B cell (primary cell): ENCODE measurements at regions not wholly inside any gene's neighbourhood (a gene's known extent, or its start where the extent isn't known, plus 50 kb on each side); places are given as distances from the start of the nearest gene placed in this dataset.

Source experiments
- ATAC-seq: fragments of 200-7000 bp; cut with Tn5 transposase; one replicate; pipeline ENCODE4 v1.10.0; 2021; ENCODE audit warnings: low read depth, mild to moderate bottlenecking, moderate number of reproducible peaks, moderate library complexity
- CTCF ChIA-PET: fragments of 350-600 bp; sonication (Branson Sonifier 250); formaldehyde crosslinking; loops from one replicate; lab custom pipeline; 2021; ENCODE audit warnings: antibody characterized with exemption, inconsistent platforms; lab: Charles Lee
- POLR2A ChIA-PET: fragments of 350-600 bp; sonication (Branson Sonifier 250); formaldehyde crosslinking; loops from one replicate; lab custom pipeline; 2021; ENCODE audit warnings: antibody characterized with exemption; lab: Charles Lee
- DNase-seq: peaks from one replicate; pipeline ENCODE4 v3.0.0; 2013
- H2AFZ ChIP-seq: 2 replicates; pipeline ENCODE4 v1.6.1; 2012; ENCODE audit warnings: mild to moderate bottlenecking, low read depth, low read length; ENCODE audit not compliant: insufficient read depth, poor library complexity, severe bottlenecking
- H3K27ac ChIP-seq, 2 donors: 1 replicate in 1 of 2; 2 replicates in 1 of 2; pipeline ENCODE4 v1.5.1; 2012 to 2013; ENCODE audit warnings: low read length in 2 of 2, mild to moderate bottlenecking in 2 of 2, moderate library complexity in 1 of 2
- H3K27me3 ChIP-seq, 4 experiments: fragments of 200-600 bp in 1 of 4; sonication (generic) in 1 of 4; replicated peaks in 1 of 4; 1 replicate in 2 of 4; 2 replicates in 2 of 4; pipeline versions ENCODE4 v1.6.1 to v1.7.0; 2013 to 2016; ENCODE audit warnings: low read length in 3 of 4, mild to moderate bottlenecking in 2 of 4, mixed read lengths in 1 of 4, moderate library complexity in 1 of 4; ENCODE audit not compliant: insufficient read depth in 4 of 4, control insufficient read depth in 3 of 4; ENCODE audit errors: control extremely low read depth in 1 of 4
- H3K36me3 ChIP-seq, 2 experiments: replicated peaks in 1 of 2; 1 replicate in 1 of 2; 2 replicates in 1 of 2; pipeline versions ENCODE4 v1.6.1 to v1.7.1; 2013; ENCODE audit warnings: low read length in 1 of 2; ENCODE audit not compliant: insufficient read depth in 2 of 2, control insufficient read depth in 1 of 2; ENCODE audit errors: control extremely low read depth in 1 of 2, extremely low read depth in 1 of 2
- H3K4me1 ChIP-seq, 2 donors: fragments of 200-600 bp in 1 of 2; sonication (generic) in 1 of 2; 1 replicate in 1 of 2; 2 replicates in 1 of 2; pipeline versions ENCODE4 v1.5.1 to v1.6.1; 2013 to 2017; ENCODE audit warnings: low read length in 2 of 2; ENCODE audit not compliant: control insufficient read depth in 2 of 2, insufficient read depth in 2 of 2
- H3K4me2 ChIP-seq: replicated peaks from 2 replicates; pipeline ENCODE3; 2012; ENCODE audit warnings: mild to moderate bottlenecking, low read depth, low read length; ENCODE audit not compliant: poor library complexity, severe bottlenecking
- H3K4me3 ChIP-seq, 5 experiments: fragments of 200-600 bp in 1 of 5; sonication (generic) in 1 of 5; 1 replicate in 3 of 5; 2 replicates in 2 of 5; pipeline versions ENCODE4 v1.5.1 to v1.7.0; 2011 to 2016; ENCODE audit warnings: low read length in 4 of 5, mild to moderate bottlenecking in 4 of 5, low read depth in 2 of 5, control low read depth in 1 of 5, moderate library complexity in 1 of 5; ENCODE audit not compliant: insufficient read depth in 1 of 5; ENCODE audit errors: control extremely low read depth in 1 of 5, extremely low read depth in 1 of 5
- H3K79me2 ChIP-seq: fragments of 200-600 bp; sonication (generic); one replicate; pipeline ENCODE4 v1.6.0; 2016; ENCODE audit warnings: low read length; ENCODE audit not compliant: control insufficient read depth, insufficient read depth
- H3K9ac ChIP-seq: fragments of 200-600 bp; sonication (generic); 2 replicates; pipeline ENCODE4 v1.6.1; 2017; ENCODE audit warnings: mild to moderate bottlenecking, low read length, moderate library complexity
- H3K9me3 ChIP-seq, 3 donors: one replicate each; pipeline versions ENCODE4 v1.6.1 to v1.7.1; 2013; ENCODE audit warnings: low read length in 2 of 3; ENCODE audit not compliant: control insufficient read depth in 2 of 3, insufficient read depth in 1 of 3; ENCODE audit errors: control extremely low read depth in 1 of 3
- H4K20me1 ChIP-seq: 2 replicates; pipeline ENCODE4 v1.6.0; 2012; ENCODE audit warnings: mild to moderate bottlenecking, low read length; ENCODE audit not compliant: insufficient read depth, control insufficient read depth, poor library complexity, severe bottlenecking
- H3K27ac Mint-ChIP-seq: one replicate; pipeline ENCODE4 v1.8.0; 2021; ENCODE audit warnings: mixed read lengths
- H3K27me3 Mint-ChIP-seq: one replicate; pipeline ENCODE4 v1.8.0; 2021; ENCODE audit warnings: mixed read lengths
- H3K4me1 Mint-ChIP-seq: one replicate; pipeline ENCODE4 v1.8.0; 2021; ENCODE audit warnings: mixed read lengths
- H3K4me3 Mint-ChIP-seq: one replicate; pipeline ENCODE4 v1.8.0; 2021; ENCODE audit warnings: mixed read lengths
- H3K9me3 Mint-ChIP-seq: one replicate; pipeline ENCODE4 v1.8.0; 2022; ENCODE audit warnings: mixed read lengths; ENCODE audit not compliant: insufficient read depth
- EZH2 ChIP-seq: IDR thresholded peaks from 2 replicates; pipeline ENCODE4 v1.6.1; 2012; ENCODE audit warnings: borderline replicate concordance, low read depth, mild to moderate bottlenecking, moderate library complexity, low read length; ENCODE audit not compliant: insufficient read depth, poor library complexity, severe bottlenecking
- WGBS: methylation state at CpG from one replicate; pipeline ENCODE4 v1.1.5; 2013; ENCODE audit warnings: missing lambda C conversion rate; ENCODE audit not compliant: insufficient coverage; 5-methylcytosine and 5-hydroxymethylcytosine counted together
- intact Hi-C: fragments of 100-400 bp; cut with micrococcal nuclease; formaldehyde crosslinking; loops from one replicate; pipeline ENCODE4 v1.10.0; 2022
- TF ChIP-seq, protein P1 (sequence below): fragments of 200-600 bp; IDR thresholded peaks from one replicate; pipeline ENCODE4 v1.8.0; 2022; ENCODE audit warnings: antibody characterized with exemption, mild to moderate bottlenecking

DNA sequence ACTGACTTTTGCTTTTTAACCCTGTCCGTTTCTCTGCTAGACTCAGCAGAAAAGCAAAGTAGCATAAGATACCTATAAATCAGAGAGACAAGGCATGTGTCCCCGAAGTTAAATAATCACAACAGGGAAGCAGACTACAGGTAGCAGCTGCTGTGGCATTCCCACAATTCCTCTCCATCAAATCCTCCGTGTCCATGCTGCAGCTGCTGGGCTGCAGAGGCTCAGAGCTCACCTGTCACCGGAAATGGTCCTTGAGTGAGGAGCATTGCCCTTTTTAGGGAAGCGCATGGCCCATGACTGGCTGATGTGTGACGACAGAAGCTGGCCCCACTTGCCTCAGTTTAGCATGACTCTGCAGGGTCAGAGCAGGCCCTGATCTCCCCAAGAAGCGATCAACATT, 125.0 kb downstream of the MSX2 start:
- DNase-seq = no peak
- POLR2A ChIA-PET = no interaction called here
- WGBS = 79% methylated on average over 7 of the region's 7 CpGs

DNA sequence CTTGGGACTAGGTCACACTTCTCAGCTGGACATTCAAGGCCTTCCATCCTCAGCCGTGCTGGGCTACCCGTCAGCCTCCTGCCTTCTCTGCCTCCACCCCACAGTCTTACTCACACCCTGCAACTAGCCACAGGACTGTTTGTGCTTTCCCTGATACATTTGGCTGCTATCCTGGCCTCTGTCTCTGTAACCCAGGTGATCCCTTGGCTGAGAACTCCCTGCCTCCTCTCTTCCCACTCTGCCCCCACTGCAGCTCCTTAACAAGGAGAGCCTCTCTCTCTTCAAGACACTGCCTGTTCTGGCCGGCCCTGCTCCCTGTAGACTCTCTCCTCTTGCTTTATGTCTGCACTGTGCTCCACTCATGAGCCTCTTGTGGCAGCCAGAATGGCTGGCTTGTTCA, 120.6 kb downstream of the MSX2 start:
- no peaks in the 10 kb centered on the region for H3K4me1 Mint-ChIP-seq
- POLR2A ChIA-PET = no interaction called here
- no peak for TF ChIP-seq EZH2
- TF ChIP-seq, protein P1, sequence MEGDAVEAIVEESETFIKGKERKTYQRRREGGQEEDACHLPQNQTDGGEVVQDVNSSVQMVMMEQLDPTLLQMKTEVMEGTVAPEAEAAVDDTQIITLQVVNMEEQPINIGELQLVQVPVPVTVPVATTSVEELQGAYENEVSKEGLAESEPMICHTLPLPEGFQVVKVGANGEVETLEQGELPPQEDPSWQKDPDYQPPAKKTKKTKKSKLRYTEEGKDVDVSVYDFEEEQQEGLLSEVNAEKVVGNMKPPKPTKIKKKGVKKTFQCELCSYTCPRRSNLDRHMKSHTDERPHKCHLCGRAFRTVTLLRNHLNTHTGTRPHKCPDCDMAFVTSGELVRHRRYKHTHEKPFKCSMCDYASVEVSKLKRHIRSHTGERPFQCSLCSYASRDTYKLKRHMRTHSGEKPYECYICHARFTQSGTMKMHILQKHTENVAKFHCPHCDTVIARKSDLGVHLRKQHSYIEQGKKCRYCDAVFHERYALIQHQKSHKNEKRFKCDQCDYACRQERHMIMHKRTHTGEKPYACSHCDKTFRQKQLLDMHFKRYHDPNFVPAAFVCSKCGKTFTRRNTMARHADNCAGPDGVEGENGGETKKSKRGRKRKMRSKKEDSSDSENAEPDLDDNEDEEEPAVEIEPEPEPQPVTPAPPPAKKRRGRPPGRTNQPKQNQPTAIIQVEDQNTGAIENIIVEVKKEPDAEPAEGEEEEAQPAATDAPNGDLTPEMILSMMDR = no peak

More for the DNA sequence above, 125.0 kb downstream of the MSX2 start:
- no peak for ATAC-seq
- TF ChIP-seq, protein P1 = no peak
- TF ChIP-seq EZH2 = no peak
- Histone ChIP-seq H3K4me1 (no peaks in the 10 kb centered on the region), H3K4me3 (no peak overlapping the region), H4K20me1 (no peaks in the 10 kb centered on the region), H3K36me3 (no peaks in the 10 kb centered on the region), H3K9ac (no peak overlapping the region), H3K4me2 (no peak overlapping the region), H2AFZ (no peak overlapping the region), H3K79me2 (no peaks in the 10 kb centered on the region), H3K27me3 (no peaks in the 10 kb centered on the region), H3K9me3 (peaks cover 0 to 12% (median 0%) of the 10 kb centered on the region in 3 donors), H3K27ac (no peak overlapping the region)
- Mint-ChIP-seq H3K4me3 (no peak overlapping the region), H3K9me3 (no peaks in the 10 kb centered on the region), H3K4me1 (no peaks in the 10 kb centered on the region), H3K27ac (no peak overlapping the region), H3K27me3 (no peaks in the 10 kb centered on the region)
- CTCF ChIA-PET = no interaction called here
- intact Hi-C loops = no loop called here

More for the DNA sequence above, 120.6 kb downstream of the MSX2 start:
- intact Hi-C loops = no loop called here
- Mint-ChIP-seq H3K27me3 (no peaks in the 10 kb centered on the region), H3K4me3 (no peak overlapping the region), H3K9me3 (no peaks in the 10 kb centered on the region), H3K27ac (no peak overlapping the region)
- H3K9me3 ChIP-seq = peaks cover 0 to 8% (median 0%) of the 10 kb centered on the region in 3 donors
- no peak overlapping the region for H3K4me3 ChIP-seq
- H3K79me2 ChIP-seq = no peaks in the 10 kb centered on the region
- DNase-seq (no peak), ATAC-seq (no peak)
- no peak overlapping the region for H3K4me2 ChIP-seq
- H2AFZ ChIP-seq = no peak overlapping the region
- H3K4me1 ChIP-seq = no peaks in the 10 kb centered on the region
- no peak overlapping the region for H3K9ac ChIP-seq
- H3K27me3 ChIP-seq = no peaks in the 10 kb centered on the region
- WGBS = 89% methylated on average over 3 of the region's 3 CpGs
- H3K36me3 ChIP-seq = no peaks in the 10 kb centered on the region
- no peaks in the 10 kb centered on the region for H4K20me1 ChIP-seq
- CTCF ChIA-PET = no interaction called here
- H3K27ac ChIP-seq = no peak overlapping the region
